Left lung (tissue), 4 donors: ENCODE measurements at regions not wholly inside any gene's neighbourhood (a gene's known extent, or its start where the extent isn't known, plus 50 kb on each side); places are given as distances from the start of the nearest gene placed in this dataset.

Source experiments
- ATAC-seq: fragments of 200-7000 bp; cut with Tn5 transposase; one replicate; pipeline ENCODE4 v1.9.1; 2020; ENCODE audit warnings: moderate library complexity
- DNase-seq, 4 donors: peaks; one replicate each; pipeline ENCODE4 v3.0.0-alpha.2; 2013 to 2020
- H3K27ac ChIP-seq, 2 donors: fragments of 200-600 bp; sonication (generic) in 1 of 2; one replicate each; pipeline versions ENCODE4 v1.5.0 to v1.8.0; 2020 to 2021
- H3K27me3 ChIP-seq, 2 donors: fragments of 200-600 bp; sonication (generic) in 1 of 2; one replicate each; pipeline versions ENCODE4 v1.5.0 to v1.8.0; 2020 to 2021
- H3K36me3 ChIP-seq, 2 donors: fragments of 200-600 bp; sonication (generic) in 1 of 2; one replicate each; pipeline versions ENCODE4 v1.5.0 to v1.8.0; 2020 to 2021
- H3K4me1 ChIP-seq, 2 donors: fragments of 200-600 bp; one replicate each; pipeline ENCODE4 v1.8.0; 2021
- H3K4me3 ChIP-seq, 2 donors: fragments of 200-600 bp; sonication (generic) in 1 of 2; one replicate each; pipeline versions ENCODE4 v1.5.0 to v1.8.0; 2020 to 2021; ENCODE audit warnings: mild to moderate bottlenecking in 1 of 2
- H3K9me3 ChIP-seq, 2 donors: fragments of 200-600 bp; sonication (generic) in 1 of 2; one replicate each; pipeline versions ENCODE4 v1.5.0 to v1.8.0; 2020 to 2021
- intact Hi-C, 2 donors: fragments of 100-400 bp; cut with DNase I; formaldehyde crosslinking; loops; one replicate each; pipeline versions ENCODE4 v1.11.2 to v1.14.2; 2022
- TF ChIP-seq, protein P1 (sequence below), 2 donors: fragments of 200-600 bp; sonication (generic) in 1 of 2; IDR thresholded peaks; one replicate each; pipeline versions ENCODE4 v1.5.0 to v1.8.0; 2021; ENCODE audit warnings: antibody characterized with exemption in 2 of 2
- donor health status: DM: no; HTN: yes; CAD: no.
- donor health status: DM: no; HTN: no; CAD: no.

DNA sequence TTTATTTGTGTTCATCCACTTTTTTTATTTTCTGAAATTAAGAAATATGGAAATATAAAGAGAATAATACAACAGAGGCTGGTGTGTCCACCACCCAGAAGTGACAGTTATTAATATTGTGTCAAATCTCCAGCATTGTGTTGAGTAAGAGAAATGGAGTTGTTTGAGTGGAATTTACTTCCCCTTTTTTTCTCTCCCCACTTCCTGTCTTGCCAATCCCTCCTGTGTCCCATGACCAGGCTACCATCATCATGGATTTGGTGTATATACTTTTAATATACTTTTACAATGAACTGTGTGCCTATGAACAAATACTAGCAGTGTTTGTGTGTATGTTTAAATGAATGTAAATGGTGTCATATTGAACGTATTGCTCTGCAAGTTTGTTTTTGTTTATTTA lies 276.9 kb upstream of the SKOR2 start:
- Histone ChIP-seq H3K4me1 (no peaks in the 10 kb centered on the region), H3K4me3 (no peak overlapping the region), H3K9me3 (no peaks in the 10 kb centered on the region), H3K27ac (no peak overlapping the region), H3K27me3 (peaks cover 11 to 58% of the 10 kb centered on the region in 2 donors), H3K36me3 (no peaks in the 10 kb centered on the region)
- intact Hi-C loops: no loop called here
- DNase-seq (no peak), ATAC-seq (no peak)
- TF ChIP-seq, protein P1, sequence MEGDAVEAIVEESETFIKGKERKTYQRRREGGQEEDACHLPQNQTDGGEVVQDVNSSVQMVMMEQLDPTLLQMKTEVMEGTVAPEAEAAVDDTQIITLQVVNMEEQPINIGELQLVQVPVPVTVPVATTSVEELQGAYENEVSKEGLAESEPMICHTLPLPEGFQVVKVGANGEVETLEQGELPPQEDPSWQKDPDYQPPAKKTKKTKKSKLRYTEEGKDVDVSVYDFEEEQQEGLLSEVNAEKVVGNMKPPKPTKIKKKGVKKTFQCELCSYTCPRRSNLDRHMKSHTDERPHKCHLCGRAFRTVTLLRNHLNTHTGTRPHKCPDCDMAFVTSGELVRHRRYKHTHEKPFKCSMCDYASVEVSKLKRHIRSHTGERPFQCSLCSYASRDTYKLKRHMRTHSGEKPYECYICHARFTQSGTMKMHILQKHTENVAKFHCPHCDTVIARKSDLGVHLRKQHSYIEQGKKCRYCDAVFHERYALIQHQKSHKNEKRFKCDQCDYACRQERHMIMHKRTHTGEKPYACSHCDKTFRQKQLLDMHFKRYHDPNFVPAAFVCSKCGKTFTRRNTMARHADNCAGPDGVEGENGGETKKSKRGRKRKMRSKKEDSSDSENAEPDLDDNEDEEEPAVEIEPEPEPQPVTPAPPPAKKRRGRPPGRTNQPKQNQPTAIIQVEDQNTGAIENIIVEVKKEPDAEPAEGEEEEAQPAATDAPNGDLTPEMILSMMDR (IDR thresholded peaks at IDR 0.05): no peak

DNA sequence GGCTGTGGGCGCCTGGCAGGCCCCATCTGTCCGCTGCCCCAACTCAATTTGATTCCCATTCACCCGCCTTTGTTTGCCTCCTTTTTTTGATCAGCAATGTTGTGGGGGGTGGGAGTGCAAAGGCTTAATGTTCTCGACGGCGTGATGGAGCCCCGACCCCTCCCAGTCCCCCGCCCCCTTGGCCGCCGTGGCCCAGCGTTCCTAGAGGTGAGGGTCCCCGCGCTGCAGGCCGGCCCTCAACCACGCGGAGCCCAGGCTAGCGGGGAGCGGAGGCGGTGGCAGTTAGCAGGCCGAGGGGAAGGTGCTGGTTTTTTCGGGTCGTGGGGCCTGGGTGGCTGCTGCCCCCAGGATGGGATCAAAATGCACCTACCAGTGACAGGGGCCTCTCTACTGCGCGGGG lies 274.7 kb upstream of the SKOR2 start:
- Histone ChIP-seq H3K4me1 (no peaks in the 10 kb centered on the region), H3K4me3 (no peak overlapping the region), H3K27ac (no peak overlapping the region), H3K36me3 (no peaks in the 10 kb centered on the region), H3K9me3 (no peaks in the 10 kb centered on the region), H3K27me3 (peaks cover 0 to 36% of the 10 kb centered on the region in 2 donors)
- ATAC-seq (no peak), DNase-seq (no peak)
- TF ChIP-seq, protein P1 (IDR thresholded peaks at IDR 0.05): no peak
- intact Hi-C loops: no loop called here

DNA sequence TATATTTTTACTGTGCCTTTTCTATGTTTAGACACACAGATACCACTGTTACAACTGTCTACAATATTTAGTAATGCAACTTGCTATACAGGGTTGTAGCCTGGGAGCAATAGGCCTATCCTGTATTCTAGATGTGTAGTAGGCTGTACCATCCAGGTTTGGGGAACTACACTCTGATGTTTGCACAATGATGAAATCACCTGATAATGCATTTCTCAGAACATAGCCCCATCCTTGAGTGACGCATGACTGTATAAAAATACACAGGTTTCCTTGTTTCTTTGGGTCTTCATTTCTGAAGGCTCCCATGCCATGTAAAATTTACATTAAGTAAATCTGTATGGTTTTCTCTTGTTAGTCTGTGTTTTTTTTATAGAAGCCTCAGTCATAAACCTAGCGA lies 270.9 kb upstream of the SKOR2 start:
- no peaks in the 10 kb centered on the region for H3K4me1 ChIP-seq
- H3K27me3 ChIP-seq: peaks cover 0 to 20% of the 10 kb centered on the region in 2 donors
- intact Hi-C loops: no loop called here
- TF ChIP-seq, protein P1 (IDR thresholded peaks at IDR 0.05): no peak
- ATAC-seq (no peak), DNase-seq (no peak)
- no peak overlapping the region for H3K4me3 ChIP-seq
- no peaks in the 10 kb centered on the region for H3K36me3 ChIP-seq
- no peaks in the 10 kb centered on the region for H3K9me3 ChIP-seq
- no peak overlapping the region for H3K27ac ChIP-seq

DNA sequence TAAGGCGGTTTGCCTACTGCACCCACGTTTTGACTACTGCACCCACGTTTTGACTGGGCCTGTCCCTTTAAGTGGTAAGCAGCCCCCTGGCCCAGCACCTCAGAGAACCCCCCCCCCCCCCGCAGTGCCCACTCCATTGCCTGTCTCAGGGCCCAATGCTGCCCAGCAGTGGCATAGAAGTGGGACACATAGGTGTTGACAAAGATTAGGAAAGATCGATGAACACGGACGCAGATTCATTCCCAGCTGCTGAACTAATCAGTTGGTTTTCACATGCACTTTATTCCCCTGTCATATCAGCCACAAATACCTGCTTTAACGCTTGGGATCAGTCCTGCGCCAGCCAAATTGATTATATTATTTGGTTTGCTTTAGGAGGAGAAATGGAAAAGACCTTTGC lies 268.8 kb upstream of the SKOR2 start:
- DNase-seq: no peak
- intact Hi-C loops: no loop called here
- TF ChIP-seq, protein P1 (IDR thresholded peaks at IDR 0.05): no peak

DNA sequence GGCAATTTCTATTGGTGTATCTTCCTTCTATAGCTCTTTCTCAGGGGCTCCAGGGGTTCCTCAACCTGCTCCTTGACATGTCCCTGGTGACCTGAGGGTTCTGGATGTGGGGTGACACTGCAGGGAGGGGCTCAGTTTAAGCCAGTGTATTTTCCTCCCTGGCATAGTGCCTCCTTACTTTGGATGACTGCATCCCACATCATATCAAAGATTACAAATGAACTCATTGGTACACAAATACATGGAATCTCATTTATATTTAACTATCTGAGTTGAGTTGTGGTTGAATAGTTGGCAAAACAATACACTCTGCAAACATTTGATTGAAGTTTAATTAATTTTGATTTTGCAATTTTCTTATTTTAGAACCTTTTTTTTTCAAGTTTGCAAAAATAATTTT lies 268.2 kb upstream of the SKOR2 start:
- ATAC-seq (no peak), DNase-seq (no peak)
- Histone ChIP-seq H3K27me3 (no peaks in the 10 kb centered on the region), H3K4me3 (no peak overlapping the region), H3K27ac (no peak overlapping the region), H3K9me3 (peaks cover 0 to 2% of the 10 kb centered on the region in 2 donors), H3K4me1 (no peaks in the 10 kb centered on the region), H3K36me3 (no peaks in the 10 kb centered on the region)
- TF ChIP-seq, protein P1 (IDR thresholded peaks at IDR 0.05): no peak
- intact Hi-C loops: no loop called here

More for the DNA sequence above, 268.8 kb upstream of the SKOR2 start:
- H3K27me3 ChIP-seq: peaks cover 0 to 3% of the 10 kb centered on the region in 2 donors
- ATAC-seq: no peak
- H3K36me3 ChIP-seq: no peaks in the 10 kb centered on the region
- peaks cover 0 to 2% of the 10 kb centered on the region in 2 donors for H3K9me3 ChIP-seq
- no peaks in the 10 kb centered on the region for H3K4me1 ChIP-seq
- H3K4me3 ChIP-seq: no peak overlapping the region
- H3K27ac ChIP-seq: no peak overlapping the region
